BJ (cell line): ENCODE measurements at regions not wholly inside any gene's neighbourhood (a gene's known extent, or its start where the extent isn't known, plus 50 kb on each side); places are given as distances from the start of the nearest gene placed in this dataset.
"Not testable (repeated sequence)": the region's sequence is repeated elsewhere in the genome, so short reads cannot be mapped to it uniquely, and the experiment has no call there.

ENCODE experiments used
- CTCF ChIA-PET: fragments of 350-600 bp; formaldehyde crosslinking; extraction: SDS; loops from one replicate; lab custom pipeline; 2021; ENCODE audit warnings: antibody characterized with exemption, inconsistent platforms; lab: Yijun Ruan, JAX
- POLR2A ChIA-PET: fragments of 300-600 bp; sonication (Branson Sonifier 250); formaldehyde crosslinking; extraction: SDS; loops from one replicate; lab custom pipeline; 2021; ENCODE audit warnings: antibody characterized with exemption; lab: Charles Lee
- DNase-seq: peaks from one replicate; pipeline ENCODE4 v3.0.0-alpha.2; 2011; ENCODE audit warnings: low read depth
- H3K27me3 ChIP-seq: 2 replicates; pipeline ENCODE4 v1.6.0; 2011; ENCODE audit warnings: low read length; ENCODE audit not compliant: control insufficient read depth, insufficient read depth
- H3K36me3 ChIP-seq: 2 replicates; pipeline ENCODE4 v1.5.1; 2011; ENCODE audit warnings: low read length; ENCODE audit not compliant: control insufficient read depth, insufficient read depth
- H3K4me3 ChIP-seq: 2 replicates; pipeline ENCODE4 v1.5.1; 2011; ENCODE audit warnings: low read depth, mild to moderate bottlenecking, control low read depth, low read length
- CTCF ChIP-seq: IDR thresholded peaks from 2 replicates; pipeline ENCODE4 v1.5.1; 2011; ENCODE audit warnings: low read depth, mild to moderate bottlenecking, control low read depth, inconsistent platforms, low read length, moderate library complexity; ENCODE audit not compliant: insufficient read depth

GRCh38 chr6:169858935-169859351 is 107.5 kb downstream of the ERMARD start:
- ChIA-PET POLR2A (no interaction called here), CTCF (no interaction called here)

GRCh38 chr6:169858293-169858934 is 107.0 kb downstream of the ERMARD start:
- no peak for TF ChIP-seq CTCF
- H3K36me3 ChIP-seq, result no peaks in the 10 kb centered on the region
- ChIA-PET POLR2A (no interaction called here), CTCF (no interaction called here)
- H3K4me3 ChIP-seq, result no peak overlapping the region
- no peaks in the 10 kb centered on the region for H3K27me3 ChIP-seq
- DNase-seq, result no peak

More at GRCh38 chr6:169858935-169859351, 107.5 kb downstream of the ERMARD start:
- TF ChIP-seq CTCF, result no peak
- no peaks in the 10 kb centered on the region for H3K27me3 ChIP-seq
- no peak overlapping the region for H3K4me3 ChIP-seq
- no peak for DNase-seq
- H3K36me3 ChIP-seq, result no peaks in the 10 kb centered on the region

- ChIA-PET POLR2A (no interaction called here), CTCF (no interaction called here)
- Histone ChIP-seq H3K27me3 (no peaks in the 10 kb centered on the region), H3K4me3 (no peak overlapping the region), H3K36me3 (no peaks in the 10 kb centered on the region)
- no peak for DNase-seq
- no peak for TF ChIP-seq CTCF
Measured at GRCh38 chr6:169857343-169858292, 106.2 kb downstream of the ERMARD start.

DNA sequence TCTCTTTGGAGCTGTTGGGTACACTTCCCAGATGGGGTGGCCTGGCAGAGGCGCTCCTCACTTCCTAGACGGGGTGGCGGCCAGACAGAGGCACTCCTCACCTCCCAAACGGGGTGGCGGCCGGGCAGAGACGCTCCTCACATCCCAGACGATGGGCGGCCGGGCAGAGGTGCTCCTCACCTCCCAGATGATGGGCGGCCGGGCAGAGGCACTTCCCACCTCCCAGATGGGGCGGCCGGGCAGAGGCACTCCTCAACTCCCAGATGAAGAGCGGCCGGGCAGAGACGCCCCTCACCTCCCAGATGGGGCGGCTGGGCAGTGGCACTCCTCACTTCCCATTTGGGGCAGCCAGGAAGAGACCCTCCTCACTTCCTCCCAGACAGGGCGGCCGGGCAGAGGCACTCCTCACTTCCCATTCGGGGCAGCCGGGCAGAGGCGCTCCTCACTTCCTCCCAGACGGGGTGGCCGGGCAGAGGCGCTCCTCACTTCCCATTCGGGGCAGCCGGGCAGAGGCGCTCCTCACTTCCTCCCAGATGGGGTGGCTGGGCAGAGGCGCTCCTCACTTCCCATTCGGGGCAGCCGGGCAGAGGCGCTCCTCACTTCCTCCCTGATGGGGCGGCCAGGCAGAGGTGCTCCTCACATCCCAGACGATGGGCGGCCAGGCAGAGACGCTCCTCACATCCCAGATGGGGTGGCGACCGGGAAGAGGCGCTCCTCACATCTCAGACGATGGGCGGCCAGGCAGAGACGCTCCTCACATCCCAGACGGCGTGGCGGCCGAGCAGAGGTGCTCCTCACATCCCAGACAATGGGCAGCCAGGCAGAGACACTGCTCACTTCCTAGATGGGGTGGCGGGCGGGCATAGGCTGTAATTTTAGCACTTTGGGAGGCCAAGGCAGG is 105.3 kb downstream of the ERMARD start:
- CTCF ChIA-PET, H3K36me3 ChIP-seq, DNase-seq, H3K27me3 ChIP-seq, H3K4me3 ChIP-seq, POLR2A ChIA-PET: not testable (repeated sequence)

DNA sequence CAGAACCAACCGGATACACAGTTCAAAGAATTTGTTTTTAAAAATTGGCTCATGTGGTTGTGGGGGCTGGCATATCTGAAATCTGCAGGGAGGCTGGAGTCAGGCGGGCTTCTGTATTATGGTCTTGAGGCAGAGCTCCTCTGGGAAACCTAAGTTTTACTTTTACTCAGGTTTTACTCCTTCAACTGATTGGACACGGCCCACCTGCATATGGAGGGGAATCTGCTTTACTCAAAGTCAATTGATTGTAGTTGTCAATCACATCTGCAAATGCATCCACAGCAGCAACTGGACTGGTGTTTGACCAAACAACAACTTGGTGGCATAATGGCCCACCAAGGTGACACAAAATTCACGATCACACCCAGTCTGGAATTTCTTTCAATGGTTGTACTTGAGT is 103.4 kb downstream of the ERMARD start:
- H3K36me3 ChIP-seq, result no peaks in the 10 kb centered on the region
- H3K27me3 ChIP-seq, result no peaks in the 10 kb centered on the region
- POLR2A ChIA-PET, result no interaction called here
- no peak for DNase-seq
- no peak for TF ChIP-seq CTCF
- no peak overlapping the region for H3K4me3 ChIP-seq
- CTCF ChIA-PET, result no interaction called here
